A673 (cell line): ENCODE measurements at regions not wholly inside any gene's neighbourhood (a gene's known extent, or its start where the extent isn't known, plus 50 kb on each side); places are given as distances from the start of the nearest gene placed in this dataset.

ENCODE experiments used
- BruUV-seq: library from RNA; stranded (reverse); fragments of 400-500 nt; replicated peaks from 2 replicates; lab custom pipeline; 2021; lab: Mats Ljungman, UMichigan
- CTCF ChIA-PET: fragments of 300-600 bp; sonication (Branson Sonifier 250); formaldehyde crosslinking; loops from one replicate; lab custom pipeline; 2022; ENCODE audit warnings: antibody characterized with exemption; lab: Charles Lee
- POLR2A ChIA-PET: fragments of 300-600 bp; sonication (Branson Sonifier 250); formaldehyde crosslinking; loops from one replicate; lab custom pipeline; 2022; ENCODE audit warnings: antibody characterized with exemption; ENCODE audit not compliant: low non-redundant PET; lab: Charles Lee
- DNase-seq: peaks from one replicate; pipeline ENCODE4 v3.0.0-alpha.2; 2015; ENCODE audit warnings: low spot score
- H3K27ac ChIP-seq: fragments of 200-600 bp; sonication (generic); 2 replicates; pipeline ENCODE4 v1.5.1; 2016; ENCODE audit warnings: mixed run types, low read depth, mild to moderate bottlenecking, mixed read lengths, antibody characterized with exemption, low read length; ENCODE audit not compliant: poor library complexity, severe bottlenecking
- H3K27me3 ChIP-seq: fragments of 200-600 bp; sonication (generic); replicated peaks from 2 replicates; pipeline ENCODE4 v1.6.1; 2017; ENCODE audit warnings: mixed run types, low read depth, mild to moderate bottlenecking, mixed read lengths, antibody characterized with exemption, low read length; ENCODE audit not compliant: insufficient read depth, poor library complexity
- H3K36me3 ChIP-seq: fragments of 200-600 bp; sonication (generic); 2 replicates; pipeline ENCODE4 v1.6.1; 2016; ENCODE audit warnings: mixed run types, mild to moderate bottlenecking, mixed read lengths, antibody characterized with exemption, low read length; ENCODE audit not compliant: insufficient read depth, poor library complexity, severe bottlenecking
- H3K4me1 ChIP-seq: fragments of 200-600 bp; sonication (generic); 2 replicates; pipeline ENCODE4 v1.6.1; 2017; ENCODE audit warnings: mixed run types, mild to moderate bottlenecking, mixed read lengths, antibody characterized with exemption, low read length; ENCODE audit not compliant: insufficient read depth, poor library complexity, severe bottlenecking
- H3K4me3 ChIP-seq: fragments of 200-600 bp; sonication (generic); 2 replicates; pipeline ENCODE4 v1.5.1; 2016; ENCODE audit warnings: low read depth, mixed run types, mild to moderate bottlenecking, mixed read lengths, low read length; ENCODE audit not compliant: poor library complexity, severe bottlenecking
- H3K9me3 ChIP-seq: fragments of 200-600 bp; sonication (generic); 2 replicates; pipeline ENCODE4 v1.6.1; 2016; ENCODE audit warnings: mixed run types, low read depth, mild to moderate bottlenecking, mixed read lengths, antibody characterized with exemption, low read length; ENCODE audit not compliant: poor library complexity, severe bottlenecking
- CTCF ChIP-seq: fragments of 300-800, 200-600 bp; sonication (generic); conservative IDR thresholded peaks from 2 replicates; pipeline ENCODE4 v1.5.1; 2017; ENCODE audit warnings: low read depth, mild to moderate bottlenecking, antibody characterized with exemption, low read length, moderate library complexity, mixed read lengths
- EZH2 ChIP-seq: fragments of 200-600 bp; sonication (generic); IDR thresholded peaks from 2 replicates; pipeline ENCODE4 v1.6.1; 2017; ENCODE audit warnings: borderline replicate concordance, low read depth, mild to moderate bottlenecking, mixed read lengths, antibody characterized with exemption, low read length; ENCODE audit not compliant: poor library complexity, severe bottlenecking
- intact Hi-C: fragments of 100-400 bp; cut with micrococcal nuclease; formaldehyde crosslinking; loops from one replicate; pipeline ENCODE4 v1.10.0; 2022; ENCODE audit not compliant: unreplicated experiment

DNA sequence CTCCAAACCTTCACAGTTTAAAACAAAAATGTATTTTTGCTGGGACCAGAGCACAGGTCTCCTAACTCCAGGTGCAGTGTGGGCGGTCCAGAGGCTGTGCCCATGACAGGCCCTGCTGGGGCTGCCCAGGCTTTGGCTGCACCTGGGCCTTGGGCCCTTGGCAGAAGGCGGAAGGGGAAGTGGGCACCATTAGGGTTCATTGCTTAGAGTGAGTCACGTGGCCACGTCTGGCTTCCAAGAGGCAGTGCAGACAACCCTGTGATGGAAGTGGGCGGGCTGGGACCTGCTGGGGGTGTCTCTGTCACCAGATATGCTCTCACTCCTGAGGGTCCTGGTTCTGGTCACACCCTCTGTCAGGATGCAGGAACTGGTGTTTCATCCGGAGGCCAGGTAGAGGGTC lies 302.2 kb downstream of the QKI start:
- intact Hi-C loops, result no loop called here
- no peak for DNase-seq
- Histone ChIP-seq H3K36me3 (no peaks in the 10 kb centered on the region), H3K4me3 (no peak overlapping the region), H3K27ac (no peak overlapping the region), H3K27me3 (no peaks in the 10 kb centered on the region), H3K4me1 (no peaks in the 10 kb centered on the region), H3K9me3 (no peaks in the 10 kb centered on the region)
- BruUV-seq, result no TSS peak
- ChIA-PET POLR2A (no interaction called here), CTCF (no interaction called here)
- TF ChIP-seq EZH2 (no peak), CTCF (no peak)

DNA sequence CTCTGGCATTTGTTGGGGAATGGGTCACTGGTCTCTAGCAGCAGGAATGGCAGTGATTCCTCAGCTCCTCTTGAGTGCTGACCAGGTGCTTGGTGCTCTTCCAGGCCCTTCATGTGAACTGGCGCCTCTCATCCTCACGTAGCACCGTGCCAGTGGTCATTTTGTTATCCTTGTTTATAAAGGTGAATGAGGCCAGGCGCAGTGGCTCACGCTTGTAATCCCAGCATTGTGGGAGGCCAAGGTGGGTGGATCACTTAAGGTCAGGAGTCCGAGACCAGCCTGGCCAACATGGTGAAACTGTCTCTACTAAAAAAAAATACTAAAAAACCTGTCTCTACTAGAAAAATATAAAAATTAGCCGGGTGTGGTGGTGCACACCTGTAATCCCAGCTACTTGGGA lies 301.3 kb downstream of the QKI start:
- CTCF ChIA-PET, result no interaction called here
- intact Hi-C loops, result no loop called here
- H3K9me3 ChIP-seq, result no peaks in the 10 kb centered on the region
- TF ChIP-seq EZH2, result no peak
- no peak for TF ChIP-seq CTCF
- no peaks in the 10 kb centered on the region for H3K27me3 ChIP-seq
- no peaks in the 10 kb centered on the region for H3K36me3 ChIP-seq
- no peak overlapping the region for H3K27ac ChIP-seq
- no peak overlapping the region for H3K4me3 ChIP-seq
- POLR2A ChIA-PET, result no interaction called here
- no peak for DNase-seq
- H3K4me1 ChIP-seq, result no peaks in the 10 kb centered on the region
- BruUV-seq, result no TSS peak

DNA sequence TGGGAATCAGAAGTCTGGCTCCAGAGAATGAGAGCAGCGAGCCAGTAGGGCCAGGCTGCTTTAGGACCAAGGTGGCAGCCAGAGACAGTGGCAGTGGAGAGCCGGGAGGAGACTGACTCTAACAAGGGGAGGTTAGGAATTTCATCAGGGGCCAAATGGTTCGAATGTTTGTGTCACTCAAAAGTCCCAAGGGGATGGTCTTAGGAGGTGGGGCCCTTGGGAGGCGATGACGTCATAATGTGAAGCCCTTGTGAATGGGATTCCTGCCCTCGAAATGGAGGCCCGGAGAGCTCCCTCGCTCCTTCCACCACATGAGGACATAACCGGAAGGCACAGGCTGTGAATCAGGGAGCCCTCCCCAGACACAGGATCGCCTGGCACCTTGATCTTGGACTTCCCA lies 299.7 kb downstream of the QKI start:
- TF ChIP-seq EZH2, result no peak
- no peak for TF ChIP-seq CTCF
- Histone ChIP-seq H3K27ac (no peak overlapping the region), H3K4me1 (no peaks in the 10 kb centered on the region), H3K9me3 (no peaks in the 10 kb centered on the region), H3K36me3 (no peaks in the 10 kb centered on the region), H3K27me3 (no peaks in the 10 kb centered on the region), H3K4me3 (no peak overlapping the region)
- ChIA-PET CTCF (no interaction called here), POLR2A (no interaction called here)
- no TSS peak for BruUV-seq
- intact Hi-C loops, result no loop called here
- no peak for DNase-seq
